ENCODE measurements at regions not wholly inside any gene's neighbourhood (a gene's known extent, or its start where the extent isn't known, plus 50 kb on each side); places are given as distances from the start of the nearest gene placed in this dataset.

- DNase-seq (ENCODE audit: low spot score) = no peak
These were observed 527.9 kb upstream of the MDFIC2 start for GRCh38 chr3:70840106-70840870.

- no peak for DNase-seq (ENCODE audit: low spot score)
These were observed 521.0 kb upstream of the MDFIC2 start for GRCh38 chr3:70833239-70833960.

GRCh38 chr3:70832834-70833205 lies 520.4 kb upstream of the MDFIC2 start:
- peak; percentile 63 for DNase-seq (ENCODE audit: low spot score)

GRCh38 chr3:70832089-70832833 lies 519.8 kb upstream of the MDFIC2 start:
- peak; percentile 77 for DNase-seq (ENCODE audit: low spot score)

- DNase-seq (ENCODE audit: low spot score) = peak; percentile 54
These were observed 516.7 kb upstream of the MDFIC2 start for GRCh38 chr3:70829092-70829491.

GRCh38 chr3:70824773-70825172 lies 512.3 kb upstream of the MDFIC2 start:
- DNase-seq (ENCODE audit: low spot score) = peak; percentile 86

- DNase-seq (ENCODE audit: low spot score) = no peak
These were observed 511.6 kb upstream of the MDFIC2 start for GRCh38 chr3:70824078-70824477.

- DNase-seq (ENCODE audit: low spot score) = no peak
These were observed 511.2 kb upstream of the MDFIC2 start for GRCh38 chr3:70823622-70824021.

GRCh38 chr3:70822669-70823068 lies 510.2 kb upstream of the MDFIC2 start:
- no peak for DNase-seq (ENCODE audit: low spot score)

GRCh38 chr3:70821602-70822001 lies 509.2 kb upstream of the MDFIC2 start:
- no peak for DNase-seq (ENCODE audit: low spot score)

- DNase-seq (ENCODE audit: low spot score) = no peak
These were observed 508.0 kb upstream of the MDFIC2 start for GRCh38 chr3:70820397-70820796.

- DNase-seq (ENCODE audit: low spot score) = no peak
These were observed 505.7 kb upstream of the MDFIC2 start for GRCh38 chr3:70818145-70818544.

- no peak for DNase-seq (ENCODE audit: low spot score)
These were observed 503.9 kb upstream of the MDFIC2 start for GRCh38 chr3:70816346-70816745.

GRCh38 chr3:70815817-70816216 lies 503.4 kb upstream of the MDFIC2 start:
- no peak for DNase-seq (ENCODE audit: low spot score)

- DNase-seq (ENCODE audit: low spot score) = no peak
These were observed 500.9 kb upstream of the MDFIC2 start for GRCh38 chr3:70813311-70813710.

GRCh38 chr3:70811880-70812279 lies 499.4 kb upstream of the MDFIC2 start:
- DNase-seq (ENCODE audit: low spot score) = peak; percentile 16

- no peak for DNase-seq (ENCODE audit: low spot score)
These were observed 496.4 kb upstream of the MDFIC2 start for GRCh38 chr3:70808881-70809280.

- DNase-seq (ENCODE audit: low spot score) = no peak
These were observed 494.1 kb upstream of the MDFIC2 start for GRCh38 chr3:70806556-70806955.

- DNase-seq (ENCODE audit: low spot score) = no peak
These were observed 493.6 kb upstream of the MDFIC2 start for GRCh38 chr3:70806021-70806420.

- no peak for DNase-seq (ENCODE audit: low spot score)
These were observed 492.8 kb upstream of the MDFIC2 start for GRCh38 chr3:70805061-70805889.

- DNase-seq (ENCODE audit: low spot score) = no peak
These were observed 491.5 kb upstream of the MDFIC2 start for GRCh38 chr3:70803891-70804290.

GRCh38 chr3:70803319-70803718 lies 490.9 kb upstream of the MDFIC2 start:
- no peak for DNase-seq (ENCODE audit: low spot score)

Measured in A172 (cell line).